Mesendoderm (in vitro differentiated cells): ENCODE measurements at regions not wholly inside any gene's neighbourhood (a gene's known extent, or its start where the extent isn't known, plus 50 kb on each side); places are given as distances from the start of the nearest gene placed in this dataset.

Source experiments
- DNase-seq: peaks from one replicate; pipeline ENCODE4 v3.0.0; 2013
- H2AK5ac ChIP-seq: 2 replicates; pipeline ENCODE4 v1.6.1; 2013; ENCODE audit warnings: low read length, inconsistent platforms
- H2BK120ac ChIP-seq: 2 replicates; pipeline ENCODE4 v1.6.1; 2013; ENCODE audit warnings: low read depth, mild to moderate bottlenecking, low read length, moderate library complexity, mixed read lengths
- H2BK15ac ChIP-seq: replicated peaks from 2 replicates; pipeline ENCODE4 v1.6.1; 2013; ENCODE audit warnings: low read depth, mild to moderate bottlenecking, moderate library complexity
- H2BK5ac ChIP-seq: 2 replicates; pipeline ENCODE4 v1.6.1; 2013; ENCODE audit warnings: low read length, inconsistent platforms
- H3K18ac ChIP-seq: 2 replicates; pipeline ENCODE4 v1.6.1; 2013; ENCODE audit warnings: mild to moderate bottlenecking, low read length, mixed read lengths
- H3K23ac ChIP-seq: one replicate; pipeline ENCODE4 v1.6.1; 2013; ENCODE audit warnings: low read length
- H3K27ac ChIP-seq: 2 replicates; pipeline ENCODE4 v1.5.1; 2013; ENCODE audit warnings: low read depth, mild to moderate bottlenecking, inconsistent platforms, low read length, moderate library complexity
- H3K27me3 ChIP-seq: 2 replicates; pipeline ENCODE4 v1.6.1; 2013; ENCODE audit warnings: low read length, control low read depth, mild to moderate bottlenecking, inconsistent platforms; ENCODE audit not compliant: insufficient read depth, poor library complexity
- H3K36me3 ChIP-seq: 2 replicates; pipeline ENCODE4 v1.6.1; 2013; ENCODE audit warnings: low read length, inconsistent platforms; ENCODE audit not compliant: control insufficient read depth, insufficient read depth
- H3K4ac ChIP-seq: one replicate; pipeline ENCODE4 v1.6.1; 2013; ENCODE audit warnings: low read depth, mild to moderate bottlenecking, low read length, moderate library complexity
- H3K4me1 ChIP-seq: 2 replicates; pipeline ENCODE4 v1.6.1; 2013; ENCODE audit warnings: low read depth, low read length, inconsistent platforms; ENCODE audit not compliant: control insufficient read depth
- H3K4me2 ChIP-seq: 2 replicates; pipeline ENCODE4 v1.6.1; 2013; ENCODE audit warnings: low read length
- H3K4me3 ChIP-seq: 2 replicates; pipeline ENCODE4 v1.5.1; 2013; ENCODE audit warnings: mild to moderate bottlenecking, low read length
- H3K56ac ChIP-seq: one replicate; pipeline ENCODE4 v1.6.1; 2013; ENCODE audit warnings: low read length
- H3K79me1 ChIP-seq: 2 replicates; pipeline ENCODE4 v1.6.1; 2013; ENCODE audit warnings: low read length, inconsistent platforms
- H3K79me2 ChIP-seq: 2 replicates; pipeline ENCODE4 v1.6.1; 2013; ENCODE audit warnings: mild to moderate bottlenecking, low read length; ENCODE audit not compliant: control insufficient read depth, insufficient read depth
- H3K9ac ChIP-seq: 2 replicates; pipeline ENCODE4 v1.6.1; 2013; ENCODE audit warnings: low read length, inconsistent platforms
- H4K5ac ChIP-seq: one replicate; pipeline ENCODE4 v1.6.1; 2013; ENCODE audit warnings: low read length
- H4K8ac ChIP-seq: one replicate; pipeline ENCODE4 v1.6.1; 2013; ENCODE audit warnings: low read depth, mild to moderate bottlenecking, control low read depth, low read length, moderate library complexity
- WGBS: extraction: QIAGEN DNeasy Blood & Tissue Kit; methylation state at CpG from one replicate; pipeline ENCODE4 v1.1.7; 2013; ENCODE audit warnings: low lambda C conversion rate, missing lambda C conversion rate; ENCODE audit not compliant: insufficient coverage; ENCODE audit errors: extremely low coverage; 5-methylcytosine and 5-hydroxymethylcytosine counted together

- H2AK5ac ChIP-seq: no peak overlapping the region
- H3K4ac ChIP-seq: no peak overlapping the region
- H3K18ac ChIP-seq: no peak overlapping the region
- H2BK120ac ChIP-seq: no peak overlapping the region
- no peak overlapping the region for H3K56ac ChIP-seq
- no CpG with 5 or more reads among the region's 22 CpGs for WGBS
- H3K4me3 ChIP-seq: no peak overlapping the region
- H3K79me1 ChIP-seq: no peaks in the 10 kb centered on the region
- H3K23ac ChIP-seq: no peak overlapping the region
- no peak overlapping the region for H3K27ac ChIP-seq
- H3K27me3 ChIP-seq: no peaks in the 10 kb centered on the region
- no peak overlapping the region for H4K5ac ChIP-seq
- no peaks in the 10 kb centered on the region for H3K4me1 ChIP-seq
- no peak overlapping the region for H3K4me2 ChIP-seq
- no peak overlapping the region for H4K8ac ChIP-seq
- no peaks in the 10 kb centered on the region for H3K79me2 ChIP-seq
- no peak for DNase-seq
- no peak overlapping the region for H2BK15ac ChIP-seq
- no peak overlapping the region for H3K9ac ChIP-seq
- H2BK5ac ChIP-seq: no peak overlapping the region
- no peaks in the 10 kb centered on the region for H3K36me3 ChIP-seq
Observed at GRCh38 chr20:60868316-60868891, 383.7 kb upstream of the CDH4 start.

- Histone ChIP-seq H3K36me3 (no peaks in the 10 kb centered on the region), H3K27me3 (no peaks in the 10 kb centered on the region), H4K8ac (no peak overlapping the region), H3K18ac (no peak overlapping the region), H4K5ac (no peak overlapping the region), H3K4me2 (no peak overlapping the region), H3K56ac (no peak overlapping the region), H3K4me3 (no peak overlapping the region), H3K79me1 (no peaks in the 10 kb centered on the region), H3K23ac (no peak overlapping the region), H3K79me2 (no peaks in the 10 kb centered on the region), H2BK120ac (no peak overlapping the region), H2BK5ac (no peak overlapping the region), H3K4me1 (no peaks in the 10 kb centered on the region), H2BK15ac (no peak overlapping the region), H3K27ac (no peak overlapping the region), H3K9ac (no peak overlapping the region), H2AK5ac (no peak overlapping the region), H3K4ac (no peak overlapping the region)
- WGBS: no CpG with 5 or more reads among the region's 12 CpGs
- DNase-seq: no peak
Observed at GRCh38 chr20:60869087-60869486, 383.0 kb upstream of the CDH4 start.

- Histone ChIP-seq H3K79me2 (no peaks in the 10 kb centered on the region), H3K9ac (no peak overlapping the region), H4K8ac (no peak overlapping the region), H3K4me1 (no peaks in the 10 kb centered on the region), H3K36me3 (no peaks in the 10 kb centered on the region), H3K27me3 (no peaks in the 10 kb centered on the region), H2AK5ac (no peak overlapping the region), H3K27ac (no peak overlapping the region), H3K18ac (no peak overlapping the region), H3K4me3 (no peak overlapping the region), H3K4me2 (no peak overlapping the region), H2BK15ac (no peak overlapping the region), H3K4ac (no peak overlapping the region), H2BK120ac (no peak overlapping the region), H3K56ac (no peak overlapping the region), H3K23ac (no peak overlapping the region), H4K5ac (no peak overlapping the region), H2BK5ac (no peak overlapping the region), H3K79me1 (no peaks in the 10 kb centered on the region)
- no peak for DNase-seq
- WGBS: no CpG with 5 or more reads among the region's 9 CpGs
Observed at GRCh38 chr20:60869625-60870024, 382.4 kb upstream of the CDH4 start.

- H3K18ac ChIP-seq: no peak overlapping the region
- no peak overlapping the region for H3K4me2 ChIP-seq
- H4K8ac ChIP-seq: no peak overlapping the region
- H3K27ac ChIP-seq: no peak overlapping the region
- WGBS: no CpG with 5 or more reads among the region's 7 CpGs
- H3K9ac ChIP-seq: no peak overlapping the region
- H3K79me1 ChIP-seq: no peaks in the 10 kb centered on the region
- H3K4ac ChIP-seq: no peak overlapping the region
- H3K4me3 ChIP-seq: no peak overlapping the region
- H3K36me3 ChIP-seq: no peaks in the 10 kb centered on the region
- no peaks in the 10 kb centered on the region for H3K79me2 ChIP-seq
- H3K27me3 ChIP-seq: no peaks in the 10 kb centered on the region
- H2BK120ac ChIP-seq: no peak overlapping the region
- no peak overlapping the region for H2AK5ac ChIP-seq
- H3K4me1 ChIP-seq: no peaks in the 10 kb centered on the region
- no peak overlapping the region for H3K23ac ChIP-seq
- H4K5ac ChIP-seq: no peak overlapping the region
- DNase-seq: no peak
- H2BK5ac ChIP-seq: no peak overlapping the region
- H3K56ac ChIP-seq: no peak overlapping the region
- H2BK15ac ChIP-seq: no peak overlapping the region
Observed at GRCh38 chr20:60870040-60870439, 382.0 kb upstream of the CDH4 start.

DNA sequence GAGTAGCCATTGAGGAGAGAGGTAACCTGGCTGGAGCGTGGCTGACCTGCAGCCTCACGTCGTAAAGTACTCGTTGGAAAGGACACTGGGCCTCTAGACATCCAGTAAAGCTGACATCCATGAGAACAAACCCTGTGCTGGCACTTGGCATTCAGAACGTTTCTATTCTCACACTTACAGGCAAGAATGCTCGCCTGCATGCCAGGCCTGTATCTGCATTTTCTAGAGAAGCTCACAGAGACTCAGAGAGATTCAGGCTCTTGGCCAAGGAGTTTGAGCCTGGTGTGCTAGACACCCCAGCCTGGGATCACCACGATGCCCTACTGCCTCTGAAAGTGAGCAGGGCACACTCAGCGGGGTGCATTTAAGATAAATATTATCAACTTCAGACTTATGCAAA lies 379.8 kb upstream of the CDH4 start:
- no CpG with 5 or more reads among the region's 8 CpGs for WGBS
- Histone ChIP-seq H3K56ac (no peak overlapping the region), H4K8ac (no peak overlapping the region), H4K5ac (no peak overlapping the region), H3K79me1 (no peaks in the 10 kb centered on the region), H3K79me2 (no peaks in the 10 kb centered on the region), H2BK120ac (no peak overlapping the region), H3K36me3 (no peaks in the 10 kb centered on the region), H2BK5ac (no peak overlapping the region), H3K4me3 (no peak overlapping the region), H3K9ac (no peak overlapping the region), H3K4me1 (no peaks in the 10 kb centered on the region), H3K27ac (no peak overlapping the region), H2BK15ac (no peak overlapping the region), H3K4ac (no peak overlapping the region), H3K23ac (no peak overlapping the region), H2AK5ac (no peak overlapping the region), H3K18ac (no peak overlapping the region), H3K27me3 (no peaks in the 10 kb centered on the region), H3K4me2 (no peak overlapping the region)
- DNase-seq: no peak
